ENCODE measurements at regions not wholly inside any gene's neighbourhood (a gene's known extent, or its start where the extent isn't known, plus 50 kb on each side); places are given as distances from the start of the nearest gene placed in this dataset.

GRCh38 chr4:38523524-38524448 lies 140.2 kb upstream of the KLF3 start:
- intact Hi-C loops (cut with DNase I; ENCODE audit: low total_unique reads), result no loop called here
- no peak for TF ChIP-seq POLR2A (IDR thresholded peaks at IDR 0.05)

GRCh38 chr4:38526412-38526811 lies 137.6 kb upstream of the KLF3 start:
- Histone ChIP-seq H3K27me3 (no peaks in the 10 kb centered on the region), H3K36me3 (no peaks in the 10 kb centered on the region), H3K9me3 (no peaks in the 10 kb centered on the region), H3K4me3 (no peak overlapping the region), H3K27ac (no peak overlapping the region), H3K4me1 (no peaks in the 10 kb centered on the region)
- intact Hi-C loops (cut with DNase I; ENCODE audit: low total_unique reads), result no loop called here
- TF ChIP-seq POLR2A (IDR thresholded peaks at IDR 0.05) (no peak), POLR2AphosphoS5 (IDR thresholded peaks at IDR 0.05) (no peak), CTCF (IDR thresholded peaks at IDR 0.05) (no peak)
- DNase-seq (ENCODE audit: low spot score in 2 of 2), result no peak

More at GRCh38 chr4:38523524-38524448, 140.2 kb upstream of the KLF3 start:
- Histone ChIP-seq H3K9me3 (no peaks in the 10 kb centered on the region), H3K27ac (no peak overlapping the region), H3K27me3 (no peaks in the 10 kb centered on the region), H3K4me1 (no peaks in the 10 kb centered on the region), H3K4me3 (no peak overlapping the region), H3K36me3 (no peaks in the 10 kb centered on the region)
- DNase-seq (ENCODE audit: low spot score in 2 of 2), result no peak

- Histone ChIP-seq H3K4me3 (no peak overlapping the region), H3K27me3 (no peaks in the 10 kb centered on the region), H3K36me3 (no peaks in the 10 kb centered on the region), H3K4me1 (no peaks in the 10 kb centered on the region), H3K27ac (peak overlapping the region in 1 of 2 donors; percentile 10), H3K9me3 (no peaks in the 10 kb centered on the region)
- intact Hi-C loops (cut with DNase I; ENCODE audit: low total_unique reads), result no loop called here
- DNase-seq (ENCODE audit: low spot score in 2 of 2), result no peak
- no peak for TF ChIP-seq POLR2AphosphoS5 (IDR thresholded peaks at IDR 0.05)
- TF ChIP-seq CTCF (IDR thresholded peaks at IDR 0.05), result no peak
- no peak for TF ChIP-seq POLR2A (IDR thresholded peaks at IDR 0.05)
Observed at GRCh38 chr4:38529189-38530115, 134.5 kb upstream of the KLF3 start.

GRCh38 chr4:38530486-38530885 lies 133.5 kb upstream of the KLF3 start:
- H3K27me3 ChIP-seq, result no peaks in the 10 kb centered on the region
- H3K27ac ChIP-seq, result no peak overlapping the region
- no peak for TF ChIP-seq POLR2A (IDR thresholded peaks at IDR 0.05)
- TF ChIP-seq POLR2AphosphoS5 (IDR thresholded peaks at IDR 0.05), result no peak
- TF ChIP-seq CTCF (IDR thresholded peaks at IDR 0.05), result no peak
- DNase-seq (ENCODE audit: low spot score in 2 of 2), result no peak
- intact Hi-C loops (cut with DNase I; ENCODE audit: low total_unique reads), result no loop called here
- H3K36me3 ChIP-seq, result no peaks in the 10 kb centered on the region
- no peaks in the 10 kb centered on the region for H3K4me1 ChIP-seq
- no peaks in the 10 kb centered on the region for H3K9me3 ChIP-seq
- H3K4me3 ChIP-seq, result no peak overlapping the region

- Histone ChIP-seq H3K27me3 (no peaks in the 10 kb centered on the region), H3K27ac (no peak overlapping the region), H3K4me1 (no peaks in the 10 kb centered on the region), H3K36me3 (no peaks in the 10 kb centered on the region), H3K4me3 (no peak overlapping the region), H3K9me3 (no peaks in the 10 kb centered on the region)
- TF ChIP-seq CTCF (IDR thresholded peaks at IDR 0.05) (no peak), POLR2A (IDR thresholded peaks at IDR 0.05) (no peak), POLR2AphosphoS5 (IDR thresholded peaks at IDR 0.05) (no peak)
- no peak for DNase-seq (ENCODE audit: low spot score in 2 of 2)
- intact Hi-C loops (cut with DNase I; ENCODE audit: low total_unique reads), result no loop called here
Observed at GRCh38 chr4:38531141-38531727, 132.8 kb upstream of the KLF3 start.

All from breast epithelium (tissue), 4 donors.